Effector CD8-positive, alpha-beta T cell (primary cell): ENCODE measurements at regions not wholly inside any gene's neighbourhood (a gene's known extent, or its start where the extent isn't known, plus 50 kb on each side); places are given as distances from the start of the nearest gene placed in this dataset.

ENCODE experiments used
- DNase-seq: peaks from one replicate; lab custom pipeline; 2025; lab: John Stamatoyannopoulos, UW

DNA sequence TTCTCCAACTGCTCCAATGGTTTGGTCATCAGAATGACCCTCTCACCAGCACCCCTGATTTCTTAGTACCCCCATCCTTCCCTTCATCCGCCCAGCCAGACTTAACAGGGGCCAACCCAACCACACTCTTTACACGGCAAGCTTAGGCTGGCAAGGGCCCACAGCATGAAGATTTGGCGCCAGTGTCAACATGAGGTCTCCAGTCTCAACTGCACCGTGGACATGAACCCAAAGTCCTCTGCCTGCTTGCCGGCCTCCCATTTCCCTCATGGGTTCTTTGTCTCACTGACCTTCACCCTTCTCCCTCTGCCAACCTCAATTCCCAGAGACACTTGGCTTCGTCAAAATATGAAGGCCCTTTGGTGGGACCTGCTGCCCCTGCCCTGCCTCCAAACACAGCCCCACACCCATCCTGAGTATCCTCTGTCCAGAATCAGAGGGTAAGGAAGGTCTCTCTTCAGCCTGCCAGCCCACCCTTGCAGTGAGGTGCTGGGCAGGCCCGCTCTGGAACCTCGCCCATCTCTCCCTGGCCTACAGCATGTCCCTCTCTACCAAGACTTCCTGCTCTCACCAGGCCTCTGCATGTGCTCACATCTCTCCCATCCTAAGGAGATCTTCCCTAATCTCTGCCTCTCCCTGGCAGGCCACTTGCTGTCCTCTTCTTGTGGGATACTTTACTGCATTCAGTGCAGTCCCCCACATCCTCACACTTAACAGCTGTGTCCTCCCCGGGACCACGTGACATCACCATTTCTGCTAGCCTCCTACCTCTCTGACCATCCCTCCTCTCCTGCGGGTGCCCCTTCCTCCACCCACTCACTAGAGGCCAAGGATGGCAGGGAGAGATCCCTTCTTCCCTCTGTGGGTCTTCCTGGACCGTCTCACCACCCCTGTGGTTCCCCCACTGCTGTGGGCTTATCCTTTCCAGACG lies 91.7 kb upstream of the ZMIZ1 start:
- no peak for DNase-seq

DNA sequence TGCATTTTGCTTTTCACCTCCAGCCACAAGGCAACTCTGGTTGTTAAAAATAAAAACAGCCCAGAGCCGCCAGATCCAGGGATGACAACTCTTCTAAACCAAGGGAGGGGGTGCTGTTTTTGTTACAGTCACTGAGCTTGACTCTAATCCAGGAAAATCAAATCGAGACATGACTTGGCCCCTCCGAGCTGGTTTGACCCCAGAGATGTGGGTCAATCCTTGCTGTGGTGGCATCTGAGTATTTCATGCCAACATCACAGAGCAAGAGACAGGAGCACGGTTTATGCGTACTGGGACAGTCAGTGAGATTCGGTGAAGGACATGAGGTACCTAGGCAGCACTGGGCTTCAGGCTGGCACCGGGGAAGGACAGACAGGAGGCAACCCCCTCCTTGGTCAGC lies 88.8 kb upstream of the ZMIZ1 start:
- DNase-seq = no peak

DNA sequence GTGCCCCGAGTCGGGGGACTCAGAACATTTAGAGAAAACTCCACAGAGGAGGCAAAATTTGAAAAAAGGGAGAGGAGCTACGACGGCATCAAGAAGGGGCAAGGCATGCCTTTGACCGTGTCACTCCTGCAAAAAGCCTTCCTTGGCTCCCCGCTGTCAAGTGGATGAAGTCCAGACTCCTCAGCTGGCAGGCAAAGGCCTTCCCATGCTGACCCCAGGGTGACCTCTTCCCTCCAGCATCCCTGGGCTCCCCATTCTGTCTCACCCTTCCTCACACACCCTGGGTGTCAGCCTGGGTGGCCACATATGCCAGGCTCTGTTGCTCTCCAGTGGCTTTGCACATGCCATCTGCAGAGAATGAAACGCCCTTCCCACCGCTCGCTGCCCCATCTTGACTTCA lies 88.4 kb upstream of the ZMIZ1 start:
- DNase-seq = no peak

DNA sequence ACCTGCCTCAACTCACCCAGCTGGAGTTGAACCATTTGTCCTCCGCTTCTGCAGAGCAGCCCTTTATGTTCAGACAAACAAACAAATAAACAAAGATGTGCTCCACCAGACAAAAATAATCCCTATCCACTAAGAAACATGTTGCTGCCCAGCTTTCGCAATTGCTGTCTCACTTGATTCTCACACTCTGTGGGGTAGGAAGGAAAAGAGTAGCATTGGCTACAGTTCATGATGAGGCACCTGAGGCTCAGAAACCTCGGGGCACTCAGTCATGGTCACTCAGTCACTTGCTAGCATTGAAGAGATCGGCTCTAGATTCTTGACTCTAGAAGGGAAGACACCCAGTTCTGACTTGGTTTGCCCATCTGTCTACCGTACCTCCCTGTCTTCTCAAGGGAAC lies 88.0 kb upstream of the ZMIZ1 start:
- DNase-seq = no peak

DNA sequence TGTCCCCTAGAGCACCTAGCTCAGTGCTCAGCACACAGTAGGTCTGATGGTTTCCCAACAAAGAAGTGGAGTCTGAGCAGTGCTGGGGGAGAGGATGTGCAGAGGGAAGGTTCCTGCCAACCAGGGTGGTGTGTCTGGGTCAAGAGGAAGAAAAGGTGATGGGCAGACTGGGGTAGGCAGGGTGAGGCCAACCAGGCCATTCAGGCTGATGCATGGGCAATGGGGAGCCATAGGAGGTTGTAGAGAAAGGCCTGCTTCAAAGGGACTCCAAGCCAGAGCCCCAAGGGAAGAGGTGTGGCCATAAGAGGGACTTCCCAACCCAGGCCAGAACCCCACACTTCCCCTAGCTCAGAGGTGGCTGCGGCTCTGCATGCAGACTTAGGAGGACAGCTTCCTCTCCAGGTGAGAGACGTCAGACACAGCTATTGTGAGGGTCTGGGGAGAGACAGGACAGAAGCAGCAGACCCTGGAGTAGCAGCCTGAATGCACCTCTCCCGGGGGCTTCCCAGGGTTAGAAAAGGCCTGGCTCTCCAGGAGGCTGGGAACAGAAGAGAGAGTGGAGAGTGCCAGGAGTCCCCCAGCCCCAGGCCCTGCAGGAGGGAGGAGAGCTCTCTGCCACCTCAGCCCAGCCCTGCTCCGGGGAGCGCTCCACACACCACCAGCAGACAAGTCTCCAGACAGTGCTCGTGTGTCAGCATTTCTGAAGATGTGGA lies 87.4 kb upstream of the ZMIZ1 start:
- DNase-seq = no peak

DNA sequence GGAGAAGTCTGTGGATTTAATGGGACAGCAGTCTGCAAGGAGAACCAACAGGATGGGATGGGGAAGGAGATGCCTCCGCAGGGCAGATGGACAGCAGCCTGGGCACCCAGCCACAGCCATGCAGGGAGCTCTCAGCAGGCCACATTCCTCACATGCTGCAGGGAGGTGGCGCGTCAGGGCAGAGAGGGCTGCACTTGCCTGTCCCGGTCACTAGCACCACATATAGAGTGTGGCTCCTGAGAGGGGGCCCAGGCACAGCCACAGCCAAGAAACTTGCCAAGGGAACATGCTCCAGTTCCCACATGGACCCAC lies 86.8 kb upstream of the ZMIZ1 start:
- no peak for DNase-seq

DNA sequence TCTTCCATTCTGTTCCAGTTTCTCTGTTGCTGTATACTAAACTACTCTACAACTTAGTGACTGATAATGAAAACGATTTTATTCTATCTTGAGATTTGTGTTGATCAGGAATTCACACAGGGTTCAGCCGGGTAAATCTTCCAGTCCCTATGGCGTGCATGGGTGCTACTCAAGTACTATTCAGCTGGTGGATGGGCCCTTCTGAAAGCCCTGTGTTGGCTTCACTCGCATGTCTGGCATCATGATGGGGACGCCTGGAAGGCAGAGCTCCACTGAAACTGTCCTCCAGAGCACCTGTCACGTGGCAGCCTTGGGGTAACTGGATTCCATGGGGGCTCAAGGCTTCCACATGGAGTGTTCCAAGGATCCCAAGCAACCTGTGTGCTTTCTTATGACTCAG lies 86.0 kb upstream of the ZMIZ1 start:
- no peak for DNase-seq

DNA sequence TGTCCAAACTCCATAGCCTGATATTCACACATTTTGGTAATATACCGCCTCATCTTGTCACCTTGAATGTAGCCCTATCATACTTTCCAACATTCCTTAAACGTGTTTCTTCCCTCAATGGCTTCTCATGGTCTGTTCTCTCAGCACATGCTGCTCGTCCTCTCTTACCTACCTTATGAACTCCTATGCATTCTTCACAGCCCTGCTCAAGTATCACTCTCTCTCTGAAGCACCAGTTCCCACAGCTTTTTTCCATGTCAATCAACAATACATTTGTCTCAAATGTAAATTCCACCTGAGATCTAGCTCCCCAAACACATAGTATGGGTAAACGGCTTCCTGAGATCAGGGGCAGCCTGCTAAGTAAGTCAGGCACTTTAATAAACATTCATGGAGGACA lies 85.2 kb upstream of the ZMIZ1 start:
- no peak for DNase-seq

DNA sequence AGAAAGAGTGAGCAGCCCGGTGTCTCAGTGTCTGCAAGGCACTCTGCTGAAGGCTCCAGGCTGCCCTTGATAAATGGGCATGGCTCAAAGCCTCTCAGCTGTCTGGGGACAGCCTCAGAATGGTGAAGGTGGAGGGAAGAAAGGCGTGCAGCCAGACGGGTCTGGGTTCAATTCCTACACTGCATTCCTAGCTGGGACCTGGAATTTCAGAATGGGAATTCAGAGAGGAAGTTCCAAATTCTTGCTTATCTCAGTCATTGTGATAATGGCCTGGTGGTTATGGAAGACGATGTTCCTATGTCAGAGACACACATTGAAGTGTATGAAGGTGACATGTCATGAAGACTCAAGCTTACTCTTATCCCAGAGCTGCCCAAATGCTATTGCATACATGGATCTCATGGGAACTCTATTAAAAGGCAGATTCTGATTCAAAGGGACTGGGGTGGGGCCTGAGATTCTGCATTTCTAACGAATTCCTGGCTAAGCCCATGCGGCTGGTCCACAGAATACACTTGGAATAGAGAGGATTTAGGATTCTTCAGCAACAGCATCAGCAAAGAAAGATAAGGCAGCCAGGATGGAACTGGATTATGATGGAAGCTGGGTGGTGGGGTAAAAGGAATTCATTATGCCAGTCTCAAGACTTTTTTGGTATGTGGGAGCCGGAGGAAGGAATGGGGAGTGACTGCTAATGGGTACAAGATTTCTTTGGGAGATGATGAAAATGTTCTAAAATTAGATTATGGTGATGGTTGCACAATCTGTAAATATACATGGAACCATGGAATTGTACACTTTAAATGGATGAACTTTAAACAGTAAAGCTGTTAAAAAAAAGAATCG lies 82.6 kb upstream of the ZMIZ1 start:
- no peak for DNase-seq

DNA sequence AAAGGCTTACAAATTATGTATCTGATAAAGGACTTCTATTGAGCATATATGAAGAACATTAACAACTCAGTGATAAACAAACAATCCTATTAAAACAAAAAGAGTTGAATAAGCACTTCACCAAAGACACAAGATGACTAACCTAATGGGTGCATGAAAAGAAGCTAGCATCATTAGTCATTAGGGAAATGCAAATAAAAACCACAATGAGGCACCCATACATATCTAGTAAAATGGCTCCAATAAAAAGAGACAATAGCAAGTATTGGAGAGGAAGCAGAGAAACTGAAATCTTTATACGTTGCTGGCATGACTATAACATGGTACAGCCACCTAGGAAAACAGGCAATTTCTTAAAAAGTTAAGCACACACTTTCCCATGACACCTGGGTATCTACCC lies 77.6 kb upstream of the ZMIZ1 start:
- no peak for DNase-seq

DNA sequence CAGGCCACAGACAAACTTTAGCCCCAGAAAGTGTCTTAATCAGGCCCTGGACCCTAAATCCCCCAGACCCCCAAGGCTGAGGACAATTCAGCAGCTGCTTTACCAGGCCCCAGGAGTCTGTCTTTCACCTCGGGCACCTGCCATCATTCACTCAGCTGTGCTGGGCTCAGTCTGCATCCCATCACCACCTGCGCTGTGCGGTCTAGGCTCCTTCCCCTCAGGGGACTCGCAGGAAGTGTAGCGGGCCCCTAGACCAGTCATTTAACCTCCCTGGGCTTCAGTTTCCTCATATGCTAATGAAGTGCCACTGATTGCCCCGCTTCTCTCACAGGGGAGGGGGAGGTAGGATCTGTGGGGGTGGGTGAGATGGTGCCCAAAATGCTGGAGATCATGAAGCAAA lies 76.4 kb upstream of the ZMIZ1 start:
- no peak for DNase-seq

DNA sequence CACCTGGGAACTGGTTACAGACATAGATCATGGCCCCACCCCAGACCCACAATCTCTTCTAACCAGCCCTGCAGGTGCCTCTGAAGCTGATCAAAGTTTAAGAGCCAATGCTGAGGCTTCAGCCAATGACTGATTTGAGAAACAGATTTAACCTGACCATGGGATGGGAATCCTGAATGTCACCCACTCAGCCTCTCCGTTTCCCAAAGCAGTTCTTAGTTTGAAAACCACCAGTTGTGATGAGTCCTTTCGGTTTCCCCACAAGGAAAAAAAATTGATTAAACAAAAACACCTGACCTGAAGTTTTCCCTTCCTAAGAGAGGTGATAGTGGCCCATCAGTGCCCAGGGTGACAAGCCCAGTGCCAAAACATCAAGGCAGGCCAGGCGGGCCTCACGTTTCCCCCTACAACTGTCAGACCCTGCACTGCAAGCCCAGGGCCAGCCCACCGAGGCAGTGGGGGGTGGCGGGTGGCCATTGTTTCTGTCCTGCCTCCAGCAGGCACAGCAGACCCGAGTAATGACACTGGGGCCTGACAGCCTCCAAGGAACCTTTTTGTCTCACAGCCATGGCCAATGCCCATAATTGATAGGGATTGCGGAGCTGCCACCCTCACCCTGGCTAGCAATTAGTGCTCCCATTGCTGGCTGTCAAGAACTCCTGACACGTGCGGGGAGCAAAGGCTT lies 75.4 kb upstream of the ZMIZ1 start:
- no peak for DNase-seq

DNA sequence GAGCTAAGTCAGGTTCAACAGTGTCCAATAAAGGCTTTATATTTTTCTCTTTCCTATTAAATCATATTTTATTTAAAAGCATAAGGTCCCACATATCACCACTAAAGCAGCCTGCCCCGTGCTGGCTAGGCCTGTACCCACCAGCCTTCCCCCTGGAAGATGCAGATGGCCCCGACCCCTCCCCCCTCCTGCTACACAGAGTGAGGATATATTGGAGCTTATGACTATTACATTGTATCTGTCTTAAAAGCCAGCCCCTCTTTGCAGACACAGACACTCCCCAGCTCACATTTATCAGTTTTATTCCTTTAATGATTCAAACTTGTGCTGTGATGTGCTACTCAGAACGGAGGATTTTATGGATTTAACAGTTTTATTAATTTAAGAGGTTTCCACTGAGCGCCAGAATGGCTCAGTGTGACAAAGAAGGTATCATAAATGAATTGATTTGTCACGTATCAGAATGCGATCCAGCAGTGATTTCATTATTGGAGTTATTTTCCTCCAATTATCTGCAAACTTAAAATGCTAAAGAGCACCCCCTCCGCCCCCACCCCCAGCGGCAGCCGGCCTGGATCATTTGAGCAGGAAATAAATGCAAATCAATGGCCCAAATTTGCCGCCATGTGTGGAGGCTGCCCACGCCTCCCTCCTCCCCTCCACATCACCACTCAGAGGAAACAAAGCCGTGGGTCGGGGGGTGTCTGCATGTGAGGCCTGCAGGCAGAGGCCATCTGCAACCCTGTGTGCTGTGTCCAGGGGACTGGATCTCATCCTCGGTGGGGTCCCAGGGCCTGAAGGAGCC lies 72.6 kb upstream of the ZMIZ1 start:
- no peak for DNase-seq

DNA sequence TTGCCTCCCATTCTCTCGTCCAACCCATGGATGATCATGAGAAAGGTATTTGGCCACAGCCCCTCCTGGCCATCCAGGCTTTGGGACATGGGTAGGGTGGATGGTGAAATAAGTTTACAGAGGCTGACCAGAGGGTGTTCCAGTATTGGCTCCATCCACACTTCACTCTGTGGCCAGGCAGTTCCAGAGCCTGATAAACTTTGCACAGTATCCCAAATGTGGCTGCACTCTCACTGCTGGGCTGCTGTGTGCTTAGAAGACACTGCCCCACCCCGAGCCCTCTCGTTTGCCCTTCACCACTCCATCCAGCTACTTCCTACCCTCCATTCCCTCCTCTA lies 72.0 kb upstream of the ZMIZ1 start:
- DNase-seq = no peak

DNA sequence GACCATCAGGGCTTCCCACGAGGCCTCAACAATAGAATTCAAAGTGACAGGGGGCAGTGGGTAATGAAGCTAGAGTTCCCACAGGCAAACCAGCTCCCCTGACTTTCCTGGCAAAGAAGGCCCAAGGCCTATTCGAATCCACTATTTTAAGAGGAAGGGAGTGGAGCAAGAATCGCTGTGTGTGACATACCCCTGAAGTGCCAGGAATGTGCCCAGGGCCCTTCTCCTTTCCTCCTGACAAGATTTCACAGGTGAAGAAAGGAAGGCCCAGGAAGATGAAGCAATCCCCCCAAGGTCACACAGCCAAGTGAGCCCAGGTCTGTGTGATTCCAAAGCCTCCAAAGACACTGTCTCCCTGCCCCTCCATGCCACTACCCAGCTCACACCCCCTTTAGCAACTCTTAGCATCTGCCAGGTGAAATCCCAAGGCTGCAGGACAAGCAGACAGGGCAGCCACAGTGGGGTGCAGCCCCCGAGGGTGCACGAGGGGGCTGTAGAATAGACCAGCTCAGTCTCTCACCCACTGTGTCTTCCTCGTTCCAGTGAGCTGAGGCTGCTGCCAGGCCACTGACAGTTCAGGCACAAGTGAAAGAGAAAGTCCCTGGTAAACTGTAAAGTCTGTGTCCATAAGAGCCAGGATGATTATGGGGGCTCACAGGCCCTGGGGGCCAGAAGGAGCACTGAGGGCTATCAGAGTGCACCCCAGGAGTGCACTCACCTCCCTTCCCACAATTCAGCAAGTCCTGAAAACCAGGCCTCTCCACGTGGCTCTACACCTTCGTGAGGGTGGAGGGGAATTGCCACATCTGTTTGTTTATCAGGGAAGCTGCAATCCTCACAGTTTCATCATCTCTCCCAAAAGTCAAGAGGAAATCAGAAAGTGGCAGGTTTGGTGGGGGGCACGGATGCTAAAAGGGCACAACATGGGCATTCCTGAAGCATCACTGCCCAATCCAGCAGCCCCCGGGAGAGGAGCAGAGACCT lies 70.8 kb upstream of the ZMIZ1 start:
- no peak for DNase-seq

DNA sequence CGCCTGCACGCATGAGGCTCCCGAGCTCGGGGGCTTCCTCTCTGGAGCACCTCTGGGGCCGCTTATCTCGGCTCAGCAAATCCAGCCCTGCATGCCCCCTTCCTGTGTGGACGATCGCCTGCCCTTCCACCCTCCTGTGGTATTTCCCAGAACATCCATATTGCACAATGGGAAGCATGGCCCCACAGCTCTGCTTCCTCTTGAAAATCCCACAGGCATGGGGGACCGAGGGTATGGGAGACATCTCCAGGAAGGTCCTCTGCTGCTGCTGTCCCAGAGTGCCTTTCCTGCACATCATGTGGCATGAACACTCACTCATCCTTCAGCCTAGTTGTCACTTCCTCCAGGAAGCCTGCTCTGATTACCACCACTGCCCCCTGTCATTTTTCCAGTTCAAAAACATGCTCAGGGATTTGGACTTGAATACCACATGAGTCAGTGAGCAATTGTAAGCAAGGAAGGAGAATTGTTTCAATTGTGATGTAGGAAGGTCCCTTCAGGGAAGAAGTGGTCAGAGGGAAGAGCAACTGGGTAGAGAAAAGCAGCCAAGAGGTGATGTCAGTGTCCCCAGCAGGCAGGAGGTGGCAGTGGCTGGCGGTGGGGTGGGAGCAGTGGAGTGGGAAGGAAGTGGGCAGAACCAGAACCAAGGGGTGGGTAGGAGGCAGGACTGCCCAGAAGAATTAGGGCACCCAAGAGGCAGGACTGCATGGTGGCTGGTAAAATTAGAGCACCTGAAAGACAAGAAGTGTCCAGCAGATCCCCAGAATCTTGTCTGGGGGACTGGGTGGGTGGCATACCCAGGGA lies 67.5 kb upstream of the ZMIZ1 start:
- no peak for DNase-seq

DNA sequence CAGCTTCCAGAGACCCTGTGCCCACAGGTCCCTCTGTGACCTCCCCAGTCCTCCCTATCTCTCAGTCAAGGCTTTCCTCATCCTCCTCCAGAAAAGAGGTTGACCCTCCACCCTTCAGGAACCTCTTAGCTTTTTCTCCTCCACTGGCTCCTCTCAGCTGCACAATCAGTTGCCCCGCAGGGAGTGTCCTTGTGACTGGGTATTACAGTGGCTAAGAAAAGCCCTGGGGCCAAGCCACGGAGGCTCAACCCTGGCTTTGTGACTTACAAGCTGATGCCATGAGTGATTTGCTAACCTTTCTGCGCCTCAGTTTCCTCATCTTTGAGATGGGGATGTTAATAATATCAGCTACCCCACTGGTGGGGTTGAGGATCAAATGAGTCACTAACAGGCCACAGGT lies 66.4 kb upstream of the ZMIZ1 start:
- DNase-seq = no peak

DNA sequence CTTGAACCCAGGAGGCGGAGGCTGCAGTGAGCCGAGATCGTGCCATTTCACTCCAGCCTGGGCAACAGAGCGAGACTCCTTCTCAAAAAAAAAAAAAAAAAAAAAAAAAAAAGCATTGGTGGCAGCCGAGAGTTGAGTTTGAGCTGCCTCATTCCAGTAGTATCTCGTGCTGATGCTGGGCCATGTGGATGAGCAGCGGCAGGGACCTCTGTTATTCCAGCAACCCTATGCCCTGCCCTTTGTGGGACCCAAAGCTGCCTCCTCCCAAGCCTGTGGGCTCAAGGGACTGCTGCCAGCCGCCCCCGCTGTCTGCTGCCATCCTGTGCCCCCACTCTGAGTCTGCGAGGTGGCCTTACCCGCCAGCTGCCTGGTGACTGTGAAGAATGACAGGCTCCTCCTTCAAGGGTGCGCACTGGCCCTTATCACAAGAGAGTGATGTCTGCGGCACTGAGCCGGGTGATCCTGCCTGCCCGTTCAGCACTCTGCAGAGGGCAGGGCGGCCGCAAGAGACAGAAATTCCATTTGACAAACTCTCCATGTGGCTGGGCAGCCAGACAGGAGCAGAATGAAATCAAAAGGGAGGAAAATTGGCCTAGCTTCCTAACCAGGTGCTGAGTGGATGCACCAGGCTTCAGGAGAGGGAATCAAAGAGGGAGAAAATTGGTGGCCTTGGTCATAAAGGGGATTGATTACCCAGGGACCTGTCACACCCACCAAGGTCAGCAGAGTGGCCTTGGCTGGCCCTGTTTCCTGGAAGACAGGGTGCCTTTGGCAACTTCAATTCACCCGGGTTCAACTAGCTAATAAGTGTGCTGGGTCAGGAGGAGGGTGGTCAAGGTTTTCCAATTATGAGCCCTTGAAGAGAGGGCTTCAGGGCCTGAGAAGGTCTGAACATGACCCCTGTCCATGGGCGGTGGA lies 65.3 kb upstream of the ZMIZ1 start:
- no peak for DNase-seq
